Osteocyte (in vitro differentiated cells): ENCODE measurements at regions not wholly inside any gene's neighbourhood (a gene's known extent, or its start where the extent isn't known, plus 50 kb on each side); places are given as distances from the start of the nearest gene placed in this dataset.

Source experiments
- DNase-seq: peaks from one replicate; pipeline ENCODE4 v3.0.0; 2021; ENCODE audit warnings: mixed read lengths; ENCODE audit not compliant: unreplicated experiment; ENCODE audit errors: extremely low spot score
- H3K27ac Mint-ChIP-seq: one replicate; pipeline ENCODE4 v1.8.0; 2021; ENCODE audit warnings: mild to moderate bottlenecking, mixed read lengths; ENCODE audit not compliant: unreplicated experiment
- H3K27me3 Mint-ChIP-seq: one replicate; pipeline ENCODE4 v1.8.0; 2021; ENCODE audit warnings: mixed read lengths; ENCODE audit not compliant: unreplicated experiment
- H3K36me3 Mint-ChIP-seq: one replicate; pipeline ENCODE4 v1.8.0; 2021; ENCODE audit warnings: mixed read lengths; ENCODE audit not compliant: unreplicated experiment
- H3K4me1 Mint-ChIP-seq: one replicate; pipeline ENCODE4 v1.8.0; 2021; ENCODE audit warnings: mixed read lengths; ENCODE audit not compliant: unreplicated experiment
- H3K4me3 Mint-ChIP-seq: one replicate; pipeline ENCODE4 v1.8.0; 2021; ENCODE audit warnings: mild to moderate bottlenecking, moderate library complexity, mixed read lengths; ENCODE audit not compliant: unreplicated experiment
- H3K9me3 Mint-ChIP-seq: one replicate; pipeline ENCODE4 v1.8.0; 2021; ENCODE audit warnings: mixed read lengths; ENCODE audit not compliant: unreplicated experiment
- TF ChIP-seq, protein P1 (sequence below): fragments of 200-600 bp; sonication (generic); IDR thresholded peaks from 2 replicates; pipeline ENCODE4 v1.5.0; 2021; ENCODE audit warnings: antibody characterized with exemption, mild to moderate bottlenecking, moderate library complexity

DNA sequence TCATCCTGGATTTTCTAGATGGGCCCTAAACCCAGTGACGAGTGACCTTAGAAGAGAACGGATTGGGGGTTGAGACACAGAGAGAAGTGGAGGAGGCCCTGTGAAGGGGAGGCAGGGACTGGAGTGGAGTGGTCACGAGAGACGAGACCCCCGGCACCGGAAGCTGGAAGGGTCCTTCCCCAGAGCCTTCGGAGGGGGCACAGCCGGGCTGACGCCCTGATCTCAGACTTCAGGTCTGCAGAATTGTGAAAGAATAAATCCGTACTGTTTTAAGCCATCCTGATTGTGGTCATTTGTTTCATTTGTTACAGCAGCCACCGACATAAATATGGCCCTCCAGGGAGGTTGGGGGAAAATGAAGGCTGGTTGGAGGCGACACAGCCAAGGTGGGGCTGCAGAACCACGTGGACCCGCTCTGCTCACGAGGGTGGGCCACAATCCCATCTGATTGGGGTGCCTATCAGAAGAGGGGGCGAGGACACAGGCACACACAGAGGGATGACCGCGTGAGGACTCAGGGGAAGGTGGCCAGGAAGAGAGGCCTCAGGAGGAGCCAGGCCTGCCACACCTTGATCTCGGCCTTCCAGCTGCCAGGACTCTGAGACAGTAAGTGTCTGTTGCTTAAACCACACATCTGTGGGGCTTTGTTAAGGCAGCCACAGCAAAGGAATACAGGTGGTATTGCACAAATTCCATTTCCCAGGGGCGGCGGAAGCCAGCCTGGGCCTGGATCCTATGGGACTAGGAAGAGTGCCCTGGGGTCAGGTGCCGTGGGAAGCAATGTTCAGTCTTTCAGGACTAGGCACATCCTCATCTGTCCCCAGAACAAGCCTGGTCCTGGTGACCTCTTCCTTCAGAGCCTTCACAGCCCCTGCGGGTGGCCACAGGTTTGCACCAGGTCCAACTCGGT is 73.3 kb upstream of the SHANK2 start:
- Mint-ChIP-seq H3K4me1 (no peaks in the 10 kb centered on the region), H3K27me3 (peaks cover 18% of the 10 kb centered on the region), H3K4me3 (no peak overlapping the region), H3K36me3 (no peaks in the 10 kb centered on the region), H3K9me3 (no peaks in the 10 kb centered on the region), H3K27ac (no peak overlapping the region)
- TF ChIP-seq, protein P1, sequence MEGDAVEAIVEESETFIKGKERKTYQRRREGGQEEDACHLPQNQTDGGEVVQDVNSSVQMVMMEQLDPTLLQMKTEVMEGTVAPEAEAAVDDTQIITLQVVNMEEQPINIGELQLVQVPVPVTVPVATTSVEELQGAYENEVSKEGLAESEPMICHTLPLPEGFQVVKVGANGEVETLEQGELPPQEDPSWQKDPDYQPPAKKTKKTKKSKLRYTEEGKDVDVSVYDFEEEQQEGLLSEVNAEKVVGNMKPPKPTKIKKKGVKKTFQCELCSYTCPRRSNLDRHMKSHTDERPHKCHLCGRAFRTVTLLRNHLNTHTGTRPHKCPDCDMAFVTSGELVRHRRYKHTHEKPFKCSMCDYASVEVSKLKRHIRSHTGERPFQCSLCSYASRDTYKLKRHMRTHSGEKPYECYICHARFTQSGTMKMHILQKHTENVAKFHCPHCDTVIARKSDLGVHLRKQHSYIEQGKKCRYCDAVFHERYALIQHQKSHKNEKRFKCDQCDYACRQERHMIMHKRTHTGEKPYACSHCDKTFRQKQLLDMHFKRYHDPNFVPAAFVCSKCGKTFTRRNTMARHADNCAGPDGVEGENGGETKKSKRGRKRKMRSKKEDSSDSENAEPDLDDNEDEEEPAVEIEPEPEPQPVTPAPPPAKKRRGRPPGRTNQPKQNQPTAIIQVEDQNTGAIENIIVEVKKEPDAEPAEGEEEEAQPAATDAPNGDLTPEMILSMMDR, result no peak
- no peak for DNase-seq

DNA sequence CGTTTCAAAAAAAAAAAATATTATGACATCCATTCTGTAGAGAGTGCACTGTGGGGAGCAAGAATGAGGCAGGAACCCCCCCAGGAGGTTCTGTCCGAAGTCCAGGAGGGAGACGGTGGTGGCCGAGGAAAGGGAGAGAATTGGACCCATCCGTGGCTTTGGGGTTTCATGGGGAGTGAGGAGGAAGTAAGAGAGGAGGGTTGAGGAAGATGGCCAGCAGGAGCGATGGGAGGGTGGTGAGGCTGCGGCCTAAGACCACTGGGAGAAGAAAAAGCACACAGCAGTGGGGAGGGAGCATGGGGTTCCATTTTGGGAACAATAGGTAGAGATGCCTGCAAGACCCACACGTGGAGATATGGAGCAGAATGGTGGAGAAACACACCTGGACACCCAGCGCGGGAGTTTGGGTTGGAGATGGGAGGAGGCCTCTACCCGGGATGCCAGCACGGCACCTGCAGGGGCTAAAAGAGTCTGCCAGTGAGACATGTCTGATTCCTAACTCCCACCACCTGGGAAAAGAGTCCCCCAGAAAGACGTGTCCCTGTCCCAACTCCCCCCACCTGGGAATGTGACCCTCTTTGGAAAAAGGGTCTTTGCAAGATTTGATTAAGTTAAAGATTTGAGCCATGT is 72.5 kb upstream of the SHANK2 start:
- peaks cover 19% of the 10 kb centered on the region for H3K27me3 Mint-ChIP-seq
- H3K4me1 Mint-ChIP-seq, result no peaks in the 10 kb centered on the region

DNA sequence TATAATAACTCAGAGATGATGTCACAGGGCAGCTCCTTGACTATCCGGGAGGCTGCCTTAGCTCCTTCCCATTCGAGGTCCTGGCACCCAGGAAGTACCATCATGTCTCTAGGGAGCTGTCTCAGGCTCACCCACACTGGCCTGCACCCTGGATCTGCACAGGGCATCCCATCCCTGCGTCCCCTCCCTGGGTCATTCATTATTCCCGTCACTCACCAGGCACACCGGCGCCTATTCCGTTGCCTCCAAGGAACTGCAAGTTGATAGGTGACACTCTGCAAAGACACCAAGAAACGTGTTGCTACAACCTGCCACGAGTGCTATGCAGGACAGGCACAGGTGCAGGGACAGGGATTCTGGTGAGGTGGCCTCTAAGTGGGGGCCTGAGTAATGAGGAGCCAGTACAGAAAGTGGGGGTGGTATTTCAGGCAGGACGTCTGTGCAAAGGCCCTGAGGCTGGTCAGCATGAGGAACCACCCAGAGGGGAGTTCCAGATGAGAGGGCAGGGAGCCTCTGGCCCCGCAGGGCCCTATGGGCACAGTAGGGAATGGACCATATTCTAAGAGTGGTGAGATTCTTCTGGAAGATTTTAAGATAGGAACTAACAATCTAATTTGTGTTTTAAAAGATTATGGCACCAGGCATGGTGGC is 71.6 kb upstream of the SHANK2 start:
- H3K27me3 Mint-ChIP-seq, result peaks cover 14% of the 10 kb centered on the region
- TF ChIP-seq, protein P1, result no peak

More for the DNA sequence above, 72.5 kb upstream of the SHANK2 start:
- Mint-ChIP-seq H3K4me3 (no peak overlapping the region), H3K27ac (no peak overlapping the region), H3K9me3 (no peaks in the 10 kb centered on the region), H3K36me3 (no peaks in the 10 kb centered on the region)
- TF ChIP-seq, protein P1, result no peak
- no peak for DNase-seq

GRCh38 chr11:71322861-71323582 is 70.6 kb upstream of the SHANK2 start:
- TF ChIP-seq, protein P1, result no peak
- no peak for DNase-seq
- Mint-ChIP-seq H3K27ac (no peak overlapping the region), H3K4me3 (no peak overlapping the region), H3K27me3 (peaks cover 20% of the 10 kb centered on the region), H3K36me3 (no peaks in the 10 kb centered on the region), H3K9me3 (peaks cover 15% of the 10 kb centered on the region), H3K4me1 (no peaks in the 10 kb centered on the region)

More for the DNA sequence above, 71.6 kb upstream of the SHANK2 start:
- Mint-ChIP-seq H3K9me3 (peaks cover 7% of the 10 kb centered on the region), H3K4me3 (no peak overlapping the region), H3K36me3 (no peaks in the 10 kb centered on the region), H3K4me1 (no peaks in the 10 kb centered on the region), H3K27ac (no peak overlapping the region)
- DNase-seq, result no peak
